HEK293 (cell line): ENCODE measurements at regions not wholly inside any gene's neighbourhood (a gene's known extent, or its start where the extent isn't known, plus 50 kb on each side); places are given as distances from the start of the nearest gene placed in this dataset.

Source experiments
- CTCF ChIA-PET: fragments of 350-600 bp; formaldehyde crosslinking; extraction: SDS; loops from one replicate; lab custom pipeline; 2021; ENCODE audit warnings: antibody characterized with exemption; lab: Yijun Ruan, JAX
- POLR2A ChIA-PET: fragments of 300-600 bp; formaldehyde crosslinking; extraction: SDS; loops from one replicate; lab custom pipeline; 2020; ENCODE audit warnings: antibody characterized with exemption, inconsistent platforms; lab: Yijun Ruan, JAX
- H3K27ac ChIP-seq: fragments of 200-500 bp; sonication (Bioruptor generic); 2 replicates; pipeline ENCODE4 v1.5.1; 2014; ENCODE audit warnings: low read depth, low read length, control low read depth, inconsistent platforms; ENCODE audit errors: extremely low read depth
- H3K36me3 ChIP-seq, 2 experiments: fragments of 200-500 bp in 1 of 2; sonication (Bioruptor generic) in 1 of 2; 1 replicate in 1 of 2; 2 replicates in 1 of 2; pipeline ENCODE4 v1.5.1; 2014 to 2017; ENCODE audit warnings: inconsistent platforms in 2 of 2, low read length in 2 of 2; ENCODE audit not compliant: control insufficient read depth in 2 of 2, insufficient read depth in 1 of 2
- H3K4me1 ChIP-seq: fragments of 200-500 bp; sonication (Bioruptor generic); 2 replicates; pipeline ENCODE4 v1.5.1; 2014; ENCODE audit warnings: mild to moderate bottlenecking, low read length, inconsistent platforms; ENCODE audit not compliant: control insufficient read depth, insufficient read depth
- H3K4me3 ChIP-seq: 2 replicates; pipeline ENCODE4 v1.5.1; 2011; ENCODE audit warnings: low read depth, mild to moderate bottlenecking, control low read depth, low read length, moderate library complexity
- H3K9me3 ChIP-seq: fragments of 200-500 bp; sonication (Bioruptor generic); 2 replicates; pipeline ENCODE4 v1.5.1; 2014; ENCODE audit warnings: low read depth, low read length, inconsistent platforms; ENCODE audit not compliant: control insufficient read depth, insufficient read depth
- BCL11B ChIP-seq: fragments of 450-650 bp; formaldehyde crosslinking; IDR thresholded peaks from 2 replicates; pipeline ENCODE4 v1.5.1; 2016; ENCODE audit warnings: low read depth, missing biosample characterization, missing genetic modification characterization
- CTCF ChIP-seq: fragments of 450-650 bp; formaldehyde crosslinking; IDR thresholded peaks from 2 replicates; pipeline ENCODE4 v1.5.1; 2016; ENCODE audit warnings: missing biosample characterization, missing genetic modification characterization
- HOXD13 ChIP-seq: sonication (generic); formaldehyde crosslinking; IDR thresholded peaks from 2 replicates; pipeline ENCODE4 v1.8.0; 2022; ENCODE audit warnings: missing genetic modification reagents, borderline replicate concordance
- MYNN ChIP-seq: fragments of 450-650 bp; formaldehyde crosslinking; IDR thresholded peaks from 2 replicates; pipeline ENCODE4 v1.5.1; 2016; ENCODE audit warnings: missing biosample characterization, missing genetic modification characterization, borderline replicate concordance
- SP3 ChIP-seq: fragments of 450-650 bp; formaldehyde crosslinking; IDR thresholded peaks from 2 replicates; pipeline ENCODE4 v1.5.1; 2016; ENCODE audit warnings: missing biosample characterization, missing genetic modification characterization
- ZBTB17 ChIP-seq: fragments of 450-650 bp; formaldehyde crosslinking; IDR thresholded peaks from 2 replicates; pipeline ENCODE4 v1.5.1; 2016; ENCODE audit warnings: missing biosample characterization, missing genetic modification characterization
- ZBTB8A ChIP-seq: fragments of 450-650 bp; formaldehyde crosslinking; IDR thresholded peaks from 2 replicates; pipeline ENCODE4 v1.5.1; 2016; ENCODE audit warnings: missing biosample characterization, missing genetic modification characterization
- ZEB2 ChIP-seq: fragments of 450-650 bp; formaldehyde crosslinking; IDR thresholded peaks from 2 replicates; pipeline ENCODE4 v1.5.1; 2016; ENCODE audit warnings: missing biosample characterization, missing genetic modification characterization
- ZFP69B ChIP-seq: fragments of 450-650 bp; formaldehyde crosslinking; IDR thresholded peaks from 2 replicates; pipeline ENCODE4 v1.5.1; 2016; ENCODE audit warnings: missing biosample characterization, missing genetic modification characterization
- ZNF112 ChIP-seq: fragments of 450-650 bp; formaldehyde crosslinking; IDR thresholded peaks from 2 replicates; pipeline ENCODE4 v1.5.0; 2017; ENCODE audit warnings: missing biosample characterization, missing genetic modification characterization
- ZNF133 ChIP-seq: fragments of 450-650 bp; formaldehyde crosslinking; IDR thresholded peaks from 2 replicates; pipeline ENCODE4 v1.5.1; 2016; ENCODE audit warnings: missing biosample characterization, missing genetic modification characterization
- ZNF175 ChIP-seq: fragments of 450-650 bp; formaldehyde crosslinking; IDR thresholded peaks from 2 replicates; pipeline ENCODE4 v1.5.1; 2016; ENCODE audit warnings: missing biosample characterization, missing genetic modification characterization
- ZNF239 ChIP-seq: fragments of 450-650 bp; formaldehyde crosslinking; IDR thresholded peaks from 2 replicates; pipeline ENCODE4 v1.5.1; 2016; ENCODE audit warnings: missing biosample characterization, missing genetic modification characterization
- ZNF24 ChIP-seq: fragments of 450-650 bp; formaldehyde crosslinking; IDR thresholded peaks from 2 replicates; pipeline ENCODE4 v1.5.1; 2016; ENCODE audit warnings: missing biosample characterization, missing genetic modification characterization
- ZNF324 ChIP-seq: fragments of 450-650 bp; formaldehyde crosslinking; IDR thresholded peaks from 2 replicates; pipeline ENCODE4 v1.5.1; 2016; ENCODE audit warnings: missing biosample characterization, missing genetic modification characterization
- ZNF416 ChIP-seq: fragments of 450-650 bp; formaldehyde crosslinking; IDR thresholded peaks from 2 replicates; pipeline ENCODE4 v1.5.1; 2016; ENCODE audit warnings: missing biosample characterization, missing genetic modification characterization
- ZNF558 ChIP-seq: fragments of 450-650 bp; formaldehyde crosslinking; IDR thresholded peaks from 2 replicates; pipeline ENCODE4 v1.5.1; 2016; ENCODE audit warnings: missing biosample characterization, missing genetic modification characterization
- ZNF621 ChIP-seq: fragments of 450-650 bp; formaldehyde crosslinking; IDR thresholded peaks from 2 replicates; pipeline ENCODE4 v1.5.1; 2017; ENCODE audit warnings: missing biosample characterization, missing genetic modification characterization
- ZNF658 ChIP-seq: fragments of 450-650 bp; formaldehyde crosslinking; IDR thresholded peaks from 2 replicates; pipeline ENCODE4; 2016; ENCODE audit warnings: missing biosample characterization, missing genetic modification characterization
- ZNF664 ChIP-seq: fragments of 450-650 bp; formaldehyde crosslinking; IDR thresholded peaks from 2 replicates; pipeline ENCODE4 v1.5.1; 2016; ENCODE audit warnings: missing biosample characterization, missing genetic modification characterization
- ZNF830 ChIP-seq: fragments of 450-650 bp; IDR thresholded peaks from 2 replicates; pipeline ENCODE4 v1.5.0; 2018; ENCODE audit warnings: missing biosample characterization, missing genetic modification characterization, low read depth, mild to moderate bottlenecking, moderate library complexity
- TF ChIP-seq, protein P1 (sequence below): fragments of 450-650 bp; formaldehyde crosslinking; IDR thresholded peaks from 2 replicates; pipeline ENCODE4 v1.5.1; 2017; ENCODE audit warnings: missing biosample characterization, missing genetic modification characterization
- TF ChIP-seq, protein P2 (sequence below): fragments of 450-650 bp; formaldehyde crosslinking; IDR thresholded peaks from 2 replicates; pipeline ENCODE4 v1.5.1; 2016; ENCODE audit warnings: missing biosample characterization, missing genetic modification characterization
- TF ChIP-seq, protein P3 (sequence below): fragments of 450-650 bp; formaldehyde crosslinking; IDR thresholded peaks from 2 replicates; pipeline ENCODE4 v1.5.1; 2016; ENCODE audit warnings: missing biosample characterization, missing genetic modification characterization

DNA sequence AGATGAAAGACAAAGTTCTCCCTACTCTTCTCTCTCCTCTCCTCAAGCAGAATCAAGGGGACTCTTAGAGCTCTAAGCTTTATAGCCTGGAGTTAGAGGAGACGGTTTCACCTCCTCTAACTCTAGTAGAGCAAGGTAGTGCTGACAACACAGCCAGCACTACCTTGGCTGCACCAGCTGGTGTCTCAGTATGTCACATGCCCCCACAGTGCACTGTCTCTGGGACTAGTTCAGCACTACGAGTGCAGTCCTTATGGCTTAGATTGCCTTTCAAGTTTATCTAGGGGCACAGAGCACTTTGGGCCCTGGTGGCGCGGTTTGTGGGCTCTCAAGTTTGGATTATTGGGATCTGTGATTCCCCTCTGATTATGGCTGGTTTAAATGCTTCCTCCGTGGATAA is 614.1 kb upstream of the NECTIN3 start:
- CTCF ChIA-PET: no interaction called here
- TF ChIP-seq ZNF621 (tag by site-specific recombination) (no peak), ZNF664 (tag by site-specific recombination) (no peak), MYNN (tag by site-specific recombination) (no peak), ZNF324 (no peak), ZNF175 (no peak), ZNF133 (tag by site-specific recombination) (no peak), ZNF658 (no peak), ZNF416 (tag by site-specific recombination) (no peak), ZNF112 (no peak), SP3 (tag by site-specific recombination) (no peak)
- TF ChIP-seq, protein P1, sequence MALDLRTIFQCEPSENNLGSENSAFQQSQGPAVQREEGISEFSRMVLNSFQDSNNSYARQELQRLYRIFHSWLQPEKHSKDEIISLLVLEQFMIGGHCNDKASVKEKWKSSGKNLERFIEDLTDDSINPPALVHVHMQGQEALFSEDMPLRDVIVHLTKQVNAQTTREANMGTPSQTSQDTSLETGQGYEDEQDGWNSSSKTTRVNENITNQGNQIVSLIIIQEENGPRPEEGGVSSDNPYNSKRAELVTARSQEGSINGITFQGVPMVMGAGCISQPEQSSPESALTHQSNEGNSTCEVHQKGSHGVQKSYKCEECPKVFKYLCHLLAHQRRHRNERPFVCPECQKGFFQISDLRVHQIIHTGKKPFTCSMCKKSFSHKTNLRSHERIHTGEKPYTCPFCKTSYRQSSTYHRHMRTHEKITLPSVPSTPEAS: no peak
- Histone ChIP-seq H3K4me1 (no peaks in the 10 kb centered on the region), H3K9me3 (no peaks in the 10 kb centered on the region), H3K4me3 (no peak overlapping the region), H3K36me3 (no peaks in the 10 kb centered on the region), H3K27ac (no peak overlapping the region)
- POLR2A ChIA-PET: no interaction called here

- no peaks in the 10 kb centered on the region for H3K36me3 ChIP-seq
- ChIA-PET CTCF (no interaction called here), POLR2A (no interaction called here)
- no peak overlapping the region for H3K27ac ChIP-seq
- H3K4me1 ChIP-seq: no peaks in the 10 kb centered on the region
- H3K9me3 ChIP-seq: no peaks in the 10 kb centered on the region
- TF ChIP-seq, protein P2, sequence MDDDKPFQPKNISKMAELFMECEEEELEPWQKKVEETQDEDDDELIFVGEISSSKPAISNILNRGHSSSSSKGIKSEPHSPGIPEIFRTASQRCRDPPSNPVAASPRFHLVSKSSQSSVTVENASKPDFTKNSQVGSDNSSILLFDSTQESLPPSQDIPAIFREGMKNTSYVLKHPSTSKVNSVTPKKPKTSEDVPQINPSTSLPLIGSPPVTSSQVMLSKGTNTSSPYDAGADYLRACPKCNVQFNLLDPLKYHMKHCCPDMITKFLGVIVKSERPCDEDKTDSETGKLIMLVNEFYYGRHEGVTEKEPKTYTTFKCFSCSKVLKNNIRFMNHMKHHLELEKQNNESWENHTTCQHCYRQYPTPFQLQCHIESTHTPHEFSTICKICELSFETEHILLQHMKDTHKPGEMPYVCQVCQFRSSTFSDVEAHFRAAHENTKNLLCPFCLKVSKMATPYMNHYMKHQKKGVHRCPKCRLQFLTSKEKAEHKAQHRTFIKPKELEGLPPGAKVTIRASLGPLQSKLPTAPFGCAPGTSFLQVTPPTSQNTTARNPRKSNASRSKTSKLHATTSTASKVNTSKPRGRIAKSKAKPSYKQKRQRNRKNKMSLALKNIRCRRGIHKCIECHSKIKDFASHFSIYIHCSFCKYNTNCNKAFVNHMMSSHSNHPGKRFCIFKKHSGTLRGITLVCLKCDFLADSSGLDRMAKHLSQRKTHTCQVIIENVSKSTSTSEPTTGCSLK (tag by site-specific recombination): no peak
- TF ChIP-seq CTCF (no peak), ZNF239 (no peak), HOXD13 (CRISPR knock-in tag) (no peak), ZNF558 (tag by site-specific recombination) (no peak), ZBTB8A (tag by site-specific recombination) (no peak), ZNF830 (tag by site-specific recombination) (no peak), ZEB2 (tag by site-specific recombination) (no peak), BCL11B (no peak), ZFP69B (no peak), ZBTB17 (tag by site-specific recombination) (no peak), ZNF24 (tag by site-specific recombination) (no peak)
- TF ChIP-seq, protein P3, sequence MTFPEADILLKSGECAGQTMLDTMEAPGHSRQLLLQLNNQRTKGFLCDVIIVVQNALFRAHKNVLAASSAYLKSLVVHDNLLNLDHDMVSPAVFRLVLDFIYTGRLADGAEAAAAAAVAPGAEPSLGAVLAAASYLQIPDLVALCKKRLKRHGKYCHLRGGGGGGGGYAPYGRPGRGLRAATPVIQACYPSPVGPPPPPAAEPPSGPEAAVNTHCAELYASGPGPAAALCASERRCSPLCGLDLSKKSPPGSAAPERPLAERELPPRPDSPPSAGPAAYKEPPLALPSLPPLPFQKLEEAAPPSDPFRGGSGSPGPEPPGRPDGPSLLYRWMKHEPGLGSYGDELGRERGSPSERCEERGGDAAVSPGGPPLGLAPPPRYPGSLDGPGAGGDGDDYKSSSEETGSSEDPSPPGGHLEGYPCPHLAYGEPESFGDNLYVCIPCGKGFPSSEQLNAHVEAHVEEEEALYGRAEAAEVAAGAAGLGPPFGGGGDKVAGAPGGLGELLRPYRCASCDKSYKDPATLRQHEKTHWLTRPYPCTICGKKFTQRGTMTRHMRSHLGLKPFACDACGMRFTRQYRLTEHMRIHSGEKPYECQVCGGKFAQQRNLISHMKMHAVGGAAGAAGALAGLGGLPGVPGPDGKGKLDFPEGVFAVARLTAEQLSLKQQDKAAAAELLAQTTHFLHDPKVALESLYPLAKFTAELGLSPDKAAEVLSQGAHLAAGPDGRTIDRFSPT (tag by site-specific recombination): no peak
- H3K4me3 ChIP-seq: no peak overlapping the region
Observed at GRCh38 chr3:110459021-110459420, 612.6 kb upstream of the NECTIN3 start.
